B cell (primary cell): ENCODE measurements at regions not wholly inside any gene's neighbourhood (a gene's known extent, or its start where the extent isn't known, plus 50 kb on each side); places are given as distances from the start of the nearest gene placed in this dataset.

Experiments
- ATAC-seq: fragments of 200-7000 bp; cut with Tn5 transposase; one replicate; pipeline ENCODE4 v1.10.0; 2021; ENCODE audit warnings: low read depth, mild to moderate bottlenecking, moderate number of reproducible peaks, moderate library complexity
- CTCF ChIA-PET: fragments of 350-600 bp; sonication (Branson Sonifier 250); formaldehyde crosslinking; loops from one replicate; lab custom pipeline; 2021; ENCODE audit warnings: antibody characterized with exemption, inconsistent platforms; lab: Charles Lee
- POLR2A ChIA-PET: fragments of 350-600 bp; sonication (Branson Sonifier 250); formaldehyde crosslinking; loops from one replicate; lab custom pipeline; 2021; ENCODE audit warnings: antibody characterized with exemption; lab: Charles Lee
- DNase-seq: peaks from one replicate; pipeline ENCODE4 v3.0.0; 2013
- H2AFZ ChIP-seq: 2 replicates; pipeline ENCODE4 v1.6.1; 2012; ENCODE audit warnings: mild to moderate bottlenecking, low read depth, low read length; ENCODE audit not compliant: insufficient read depth, poor library complexity, severe bottlenecking
- H3K27ac ChIP-seq, 2 donors: 1 replicate in 1 of 2; 2 replicates in 1 of 2; pipeline ENCODE4 v1.5.1; 2012 to 2013; ENCODE audit warnings: low read length in 2 of 2, mild to moderate bottlenecking in 2 of 2, moderate library complexity in 1 of 2
- H3K27me3 ChIP-seq, 4 experiments: fragments of 200-600 bp in 1 of 4; sonication (generic) in 1 of 4; replicated peaks in 1 of 4; 1 replicate in 2 of 4; 2 replicates in 2 of 4; pipeline versions ENCODE4 v1.6.1 to v1.7.0; 2013 to 2016; ENCODE audit warnings: low read length in 3 of 4, mild to moderate bottlenecking in 2 of 4, mixed read lengths in 1 of 4, moderate library complexity in 1 of 4; ENCODE audit not compliant: insufficient read depth in 4 of 4, control insufficient read depth in 3 of 4; ENCODE audit errors: control extremely low read depth in 1 of 4
- H3K36me3 ChIP-seq, 2 experiments: replicated peaks in 1 of 2; 1 replicate in 1 of 2; 2 replicates in 1 of 2; pipeline versions ENCODE4 v1.6.1 to v1.7.1; 2013; ENCODE audit warnings: low read length in 1 of 2; ENCODE audit not compliant: insufficient read depth in 2 of 2, control insufficient read depth in 1 of 2; ENCODE audit errors: control extremely low read depth in 1 of 2, extremely low read depth in 1 of 2
- H3K4me1 ChIP-seq, 2 donors: fragments of 200-600 bp in 1 of 2; sonication (generic) in 1 of 2; 1 replicate in 1 of 2; 2 replicates in 1 of 2; pipeline versions ENCODE4 v1.5.1 to v1.6.1; 2013 to 2017; ENCODE audit warnings: low read length in 2 of 2; ENCODE audit not compliant: control insufficient read depth in 2 of 2, insufficient read depth in 2 of 2
- H3K4me2 ChIP-seq: replicated peaks from 2 replicates; pipeline ENCODE3; 2012; ENCODE audit warnings: mild to moderate bottlenecking, low read depth, low read length; ENCODE audit not compliant: poor library complexity, severe bottlenecking
- H3K4me3 ChIP-seq, 5 experiments: fragments of 200-600 bp in 1 of 5; sonication (generic) in 1 of 5; 1 replicate in 3 of 5; 2 replicates in 2 of 5; pipeline versions ENCODE4 v1.5.1 to v1.7.0; 2011 to 2016; ENCODE audit warnings: low read length in 4 of 5, mild to moderate bottlenecking in 4 of 5, low read depth in 2 of 5, control low read depth in 1 of 5, moderate library complexity in 1 of 5; ENCODE audit not compliant: insufficient read depth in 1 of 5; ENCODE audit errors: control extremely low read depth in 1 of 5, extremely low read depth in 1 of 5
- H3K79me2 ChIP-seq: fragments of 200-600 bp; sonication (generic); one replicate; pipeline ENCODE4 v1.6.0; 2016; ENCODE audit warnings: low read length; ENCODE audit not compliant: control insufficient read depth, insufficient read depth
- H3K9ac ChIP-seq: fragments of 200-600 bp; sonication (generic); 2 replicates; pipeline ENCODE4 v1.6.1; 2017; ENCODE audit warnings: mild to moderate bottlenecking, low read length, moderate library complexity
- H3K9me3 ChIP-seq, 3 donors: one replicate each; pipeline versions ENCODE4 v1.6.1 to v1.7.1; 2013; ENCODE audit warnings: low read length in 2 of 3; ENCODE audit not compliant: control insufficient read depth in 2 of 3, insufficient read depth in 1 of 3; ENCODE audit errors: control extremely low read depth in 1 of 3
- H4K20me1 ChIP-seq: 2 replicates; pipeline ENCODE4 v1.6.0; 2012; ENCODE audit warnings: mild to moderate bottlenecking, low read length; ENCODE audit not compliant: insufficient read depth, control insufficient read depth, poor library complexity, severe bottlenecking
- H3K27ac Mint-ChIP-seq: one replicate; pipeline ENCODE4 v1.8.0; 2021; ENCODE audit warnings: mixed read lengths
- H3K27me3 Mint-ChIP-seq: one replicate; pipeline ENCODE4 v1.8.0; 2021; ENCODE audit warnings: mixed read lengths
- H3K4me1 Mint-ChIP-seq: one replicate; pipeline ENCODE4 v1.8.0; 2021; ENCODE audit warnings: mixed read lengths
- H3K4me3 Mint-ChIP-seq: one replicate; pipeline ENCODE4 v1.8.0; 2021; ENCODE audit warnings: mixed read lengths
- H3K9me3 Mint-ChIP-seq: one replicate; pipeline ENCODE4 v1.8.0; 2022; ENCODE audit warnings: mixed read lengths; ENCODE audit not compliant: insufficient read depth
- CTCF ChIP-seq: fragments of 200-600 bp; IDR thresholded peaks from one replicate; pipeline ENCODE4 v1.8.0; 2022; ENCODE audit warnings: antibody characterized with exemption, mild to moderate bottlenecking
- EZH2 ChIP-seq: IDR thresholded peaks from 2 replicates; pipeline ENCODE4 v1.6.1; 2012; ENCODE audit warnings: borderline replicate concordance, low read depth, mild to moderate bottlenecking, moderate library complexity, low read length; ENCODE audit not compliant: insufficient read depth, poor library complexity, severe bottlenecking
- WGBS: methylation state at CpG from one replicate; pipeline ENCODE4 v1.1.5; 2013; ENCODE audit warnings: missing lambda C conversion rate; ENCODE audit not compliant: insufficient coverage; 5-methylcytosine and 5-hydroxymethylcytosine counted together
- intact Hi-C: fragments of 100-400 bp; cut with micrococcal nuclease; formaldehyde crosslinking; loops from one replicate; pipeline ENCODE4 v1.10.0; 2022

GRCh38 chr5:33330992-33331391 is 109.8 kb upstream of the TARS1 start:
- intact Hi-C loops: no loop called here
- DNase-seq (no peak), ATAC-seq (no peak)
- H3K4me3 ChIP-seq: no peak overlapping the region
- no peak overlapping the region for H3K27ac Mint-ChIP-seq
- no peak overlapping the region for H3K4me3 Mint-ChIP-seq
- H3K79me2 ChIP-seq: no peaks in the 10 kb centered on the region
- H3K4me2 ChIP-seq: no peak overlapping the region
- H3K9ac ChIP-seq: no peak overlapping the region
- no peaks in the 10 kb centered on the region for H3K27me3 ChIP-seq
- peaks cover 2% of the 10 kb centered on the region for H3K4me1 Mint-ChIP-seq
- no peaks in the 10 kb centered on the region for H3K4me1 ChIP-seq
- H3K27ac ChIP-seq: no peak overlapping the region
- H3K9me3 ChIP-seq: no peaks in the 10 kb centered on the region
- no peak overlapping the region for H2AFZ ChIP-seq
- TF ChIP-seq CTCF: no peak
- TF ChIP-seq EZH2: no peak
- POLR2A ChIA-PET: no interaction called here
- H3K9me3 Mint-ChIP-seq: no peaks in the 10 kb centered on the region
- CTCF ChIA-PET: interaction anchor here (0.8 kb wide), 1 partner anchor 25 kb away, joined by 3 read pairs; no protein-coding TSS in a partner anchor
- H3K36me3 ChIP-seq: no peaks in the 10 kb centered on the region
- H3K27me3 Mint-ChIP-seq: peaks cover 4% of the 10 kb centered on the region
- no peaks in the 10 kb centered on the region for H4K20me1 ChIP-seq

- no peaks in the 10 kb centered on the region for H3K36me3 ChIP-seq
- no peaks in the 10 kb centered on the region for H4K20me1 ChIP-seq
- no peaks in the 10 kb centered on the region for H3K4me1 ChIP-seq
- no peak for TF ChIP-seq EZH2
- TF ChIP-seq CTCF: no peak
- no peak overlapping the region for H3K27ac ChIP-seq
- no peak overlapping the region for H3K27ac Mint-ChIP-seq
- ChIA-PET POLR2A (no interaction called here), CTCF (no interaction called here)
- peaks cover 2% of the 10 kb centered on the region for H3K4me1 Mint-ChIP-seq
- DNase-seq (no peak), ATAC-seq (no peak)
- no peaks in the 10 kb centered on the region for H3K27me3 ChIP-seq
- H2AFZ ChIP-seq: no peak overlapping the region
- no peak overlapping the region for H3K9ac ChIP-seq
- intact Hi-C loops: no loop called here
- no peak overlapping the region for H3K4me3 ChIP-seq
- H3K4me3 Mint-ChIP-seq: no peak overlapping the region
- H3K27me3 Mint-ChIP-seq: peaks cover 4% of the 10 kb centered on the region
- H3K79me2 ChIP-seq: no peaks in the 10 kb centered on the region
- H3K4me2 ChIP-seq: no peak overlapping the region
- H3K9me3 ChIP-seq: no peaks in the 10 kb centered on the region
- H3K9me3 Mint-ChIP-seq: no peaks in the 10 kb centered on the region
- no CpG with 5 or more reads among the region's 2 CpGs for WGBS
These were observed 108.0 kb upstream of the TARS1 start for GRCh38 chr5:33332804-33333203.
